HFF-Myc (cell line): ENCODE measurements at regions not wholly inside any gene's neighbourhood (a gene's known extent, or its start where the extent isn't known, plus 50 kb on each side); places are given as distances from the start of the nearest gene placed in this dataset.

Experiments
- DNase-seq: peaks from one replicate; pipeline ENCODE4 v3.0.0-alpha.2; 2011; ENCODE audit warnings: low read depth; ENCODE audit errors: extremely low read depth
- H3K4me3 ChIP-seq: replicated peaks from 2 replicates; pipeline ENCODE4 v1.5.1; 2011; ENCODE audit warnings: low read depth, mild to moderate bottlenecking, control low read depth, low read length
- CTCF ChIP-seq: IDR thresholded peaks from 2 replicates; pipeline ENCODE4 v1.5.1; 2012; ENCODE audit warnings: mild to moderate bottlenecking, low read depth, low read length, control low read depth; ENCODE audit errors: missing control alignments

GRCh38 chr7:17184805-17185689 lies 113.4 kb upstream of the AHR start:
- H3K4me3 ChIP-seq, result no peak overlapping the region
- DNase-seq, result peak; percentile 14
- TF ChIP-seq CTCF, result no peak

GRCh38 chr7:17185690-17186070 lies 112.8 kb upstream of the AHR start:
- no peak for TF ChIP-seq CTCF
- peak; percentile 49 for DNase-seq
- no peak overlapping the region for H3K4me3 ChIP-seq

GRCh38 chr7:17186745-17187530 lies 111.5 kb upstream of the AHR start:
- H3K4me3 ChIP-seq, result no peak overlapping the region
- TF ChIP-seq CTCF, result no peak
- no peak for DNase-seq

GRCh38 chr7:17194656-17195055 lies 103.8 kb upstream of the AHR start:
- no peak for DNase-seq
- H3K4me3 ChIP-seq, result no peak overlapping the region
- TF ChIP-seq CTCF, result no peak

- TF ChIP-seq CTCF, result no peak
- no peak overlapping the region for H3K4me3 ChIP-seq
- DNase-seq, result no peak
Observed at GRCh38 chr7:17195576-17195975, 102.9 kb upstream of the AHR start.

DNA sequence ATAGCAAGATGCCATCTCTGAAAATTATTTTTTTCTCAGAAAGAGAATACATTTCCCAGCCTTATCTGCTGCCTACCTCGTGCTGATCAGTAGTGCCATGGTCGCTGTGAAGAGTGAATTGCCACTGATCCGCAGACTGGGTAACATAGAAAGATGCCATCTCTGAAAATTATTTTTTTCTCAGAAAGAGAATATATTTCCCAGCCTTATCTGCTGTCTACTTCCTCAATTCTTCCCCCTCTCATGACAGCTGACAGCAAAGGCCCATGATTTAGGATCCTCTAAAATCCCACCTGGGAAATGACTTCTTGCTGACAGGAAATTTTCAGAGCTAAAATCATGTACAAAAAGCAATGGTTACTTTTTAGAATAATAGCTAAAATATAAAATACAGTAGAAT lies 92.5 kb upstream of the AHR start:
- no peak overlapping the region for H3K4me3 ChIP-seq
- no peak for DNase-seq
- TF ChIP-seq CTCF, result no peak
